VCaP (cell line): ENCODE measurements at regions not wholly inside any gene's neighbourhood (a gene's known extent, or its start where the extent isn't known, plus 50 kb on each side); places are given as distances from the start of the nearest gene placed in this dataset.

ENCODE experiments used
- H3K27ac ChIP-seq: fragments of 450-650 bp; 2 replicates; pipeline ENCODE4 v1.5.1; 2017
- CTCF ChIP-seq: fragments of 450-650 bp; conservative IDR thresholded peaks from 2 replicates; pipeline ENCODE4 v1.5.1; 2017; ENCODE audit warnings: mild to moderate bottlenecking, moderate library complexity

- no peak overlapping the region for H3K27ac ChIP-seq
- TF ChIP-seq CTCF: no peak
Measured at GRCh38 chr5:115355767-115356381, 59.4 kb upstream of the CCDC112 start.

- TF ChIP-seq CTCF: no peak
Measured at GRCh38 chr5:115355095-115355494, 58.6 kb upstream of the CCDC112 start.

GRCh38 chr5:115354246-115354645, 57.8 kb upstream of the CCDC112 start:
- no peak overlapping the region for H3K27ac ChIP-seq
- TF ChIP-seq CTCF: no peak

More at GRCh38 chr5:115355095-115355494, 58.6 kb upstream of the CCDC112 start:
- no peak overlapping the region for H3K27ac ChIP-seq

GRCh38 chr5:115352571-115352970, 56.1 kb upstream of the CCDC112 start:
- no peak overlapping the region for H3K27ac ChIP-seq
- no peak for TF ChIP-seq CTCF

- no peak for TF ChIP-seq CTCF
- H3K27ac ChIP-seq: no peak overlapping the region
Measured at GRCh38 chr5:115351356-115352195, 55.1 kb upstream of the CCDC112 start.

- TF ChIP-seq CTCF: no peak
- H3K27ac ChIP-seq: no peak overlapping the region
Measured at GRCh38 chr5:115350894-115351293, 54.4 kb upstream of the CCDC112 start.

- TF ChIP-seq CTCF: no peak
- H3K27ac ChIP-seq: no peak overlapping the region
Measured at GRCh38 chr5:115349001-115349817, 52.8 kb upstream of the CCDC112 start.
